Activated CD4-positive, alpha-beta T cell treated with anti-CD3 and anti-CD28 coated beads for 36 hours (primary cell): ENCODE measurements at regions not wholly inside any gene's neighbourhood (a gene's known extent, or its start where the extent isn't known, plus 50 kb on each side); places are given as distances from the start of the nearest gene placed in this dataset.

Experiments
- ATAC-seq: fragments of 200-7000 bp; cut with Tn5 transposase; one replicate; pipeline ENCODE4 v1.10.0; 2021; ENCODE audit warnings: mild to moderate bottlenecking, moderate library complexity
- CTCF ChIA-PET: fragments of 350-600 bp; sonication (Branson Sonifier 250); formaldehyde crosslinking; loops from one replicate; lab custom pipeline; 2021; ENCODE audit warnings: antibody characterized with exemption; lab: Charles Lee
- POLR2A ChIA-PET: fragments of 350-600 bp; sonication (Branson Sonifier 250); formaldehyde crosslinking; loops from one replicate; lab custom pipeline; 2021; ENCODE audit warnings: antibody characterized with exemption, inconsistent platforms; lab: Charles Lee
- DNase-seq: peaks from one replicate; pipeline ENCODE4 v3.0.0-alpha.2; 2020
- H3K27ac Mint-ChIP-seq: one replicate; pipeline ENCODE4 v1.8.0; 2021; ENCODE audit warnings: mixed read lengths
- H3K27me3 Mint-ChIP-seq: one replicate; pipeline ENCODE4 v1.8.0; 2021; ENCODE audit warnings: mixed read lengths
- H3K36me3 Mint-ChIP-seq: one replicate; pipeline ENCODE4 v1.8.0; 2021; ENCODE audit warnings: low read depth, mixed read lengths
- H3K4me1 Mint-ChIP-seq: one replicate; pipeline ENCODE4 v1.8.0; 2021; ENCODE audit warnings: mixed read lengths
- H3K4me3 Mint-ChIP-seq: one replicate; pipeline ENCODE4 v1.8.0; 2021; ENCODE audit warnings: mild to moderate bottlenecking, moderate library complexity, mixed read lengths
- H3K9me3 Mint-ChIP-seq: one replicate; pipeline ENCODE4 v1.8.0; 2021; ENCODE audit warnings: low read depth, mixed read lengths
- intact Hi-C, 2 experiments: fragments of 100-400 bp; cut with DNase I in 1 of 2; cut with micrococcal nuclease in 1 of 2; formaldehyde crosslinking; loops; one replicate each; pipeline versions ENCODE4 v1.14.2 to v1.15.1; 2022 to 2024; cut with DNase I, micrococcal nuclease

DNA sequence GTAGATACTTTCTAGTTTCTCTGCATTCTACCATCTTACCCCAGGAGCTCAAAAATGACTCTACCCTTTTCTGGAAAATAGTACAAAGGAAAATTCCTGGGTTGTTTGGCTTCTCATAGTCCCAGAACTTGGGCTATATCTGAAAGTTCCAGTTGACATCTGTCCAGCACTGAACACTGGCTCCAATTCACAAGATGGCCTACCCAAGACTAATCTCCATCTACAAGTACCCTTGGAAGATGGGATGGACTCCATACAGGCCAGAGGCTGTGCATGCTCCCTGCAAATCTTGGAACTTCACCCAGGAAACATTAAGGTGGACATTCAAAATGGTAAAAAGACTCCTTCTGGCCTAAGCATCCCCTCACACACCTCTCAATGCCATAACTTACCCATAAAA is 427.1 kb downstream of the DTWD2 start:
- Mint-ChIP-seq H3K27me3 (no peaks in the 10 kb centered on the region), H3K9me3 (no peaks in the 10 kb centered on the region), H3K36me3 (no peaks in the 10 kb centered on the region), H3K4me3 (no peak overlapping the region), H3K4me1 (no peaks in the 10 kb centered on the region), H3K27ac (no peak overlapping the region)
- intact Hi-C loops, result no loop called here
- ATAC-seq (no peak), DNase-seq (no peak)
- ChIA-PET CTCF (interaction anchor here (1.2 kb wide), 1 partner anchor 9 kb away, joined by 5 read pairs; no protein-coding TSS in a partner anchor), POLR2A (no interaction called here)

DNA sequence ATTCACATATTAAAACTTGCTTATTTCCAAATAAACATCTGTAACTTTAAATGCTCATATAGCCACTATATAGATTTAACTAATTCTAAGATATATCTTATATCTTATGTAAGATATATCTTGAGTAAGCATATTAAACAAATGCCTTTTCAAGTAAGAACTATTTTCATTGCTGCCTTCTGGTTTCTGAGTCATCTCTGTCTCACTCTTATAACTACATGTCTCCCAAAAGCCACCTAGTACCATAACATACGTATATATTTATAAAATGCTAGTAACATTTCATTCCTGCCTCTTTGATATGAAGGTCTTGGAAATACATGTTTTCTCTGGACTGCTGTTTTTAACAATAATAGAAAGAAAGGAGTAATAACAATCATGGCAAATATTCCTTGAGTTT is 429.5 kb downstream of the DTWD2 start:
- H3K27me3 Mint-ChIP-seq, result no peaks in the 10 kb centered on the region
- H3K4me1 Mint-ChIP-seq, result no peaks in the 10 kb centered on the region
- no peaks in the 10 kb centered on the region for H3K9me3 Mint-ChIP-seq
- DNase-seq, result no peak
- ATAC-seq, result no peak
- intact Hi-C loops, result no loop called here
- CTCF ChIA-PET, result no interaction called here
- no peak overlapping the region for H3K27ac Mint-ChIP-seq
- H3K4me3 Mint-ChIP-seq, result no peak overlapping the region
- no peaks in the 10 kb centered on the region for H3K36me3 Mint-ChIP-seq
- POLR2A ChIA-PET, result no interaction called here

DNA sequence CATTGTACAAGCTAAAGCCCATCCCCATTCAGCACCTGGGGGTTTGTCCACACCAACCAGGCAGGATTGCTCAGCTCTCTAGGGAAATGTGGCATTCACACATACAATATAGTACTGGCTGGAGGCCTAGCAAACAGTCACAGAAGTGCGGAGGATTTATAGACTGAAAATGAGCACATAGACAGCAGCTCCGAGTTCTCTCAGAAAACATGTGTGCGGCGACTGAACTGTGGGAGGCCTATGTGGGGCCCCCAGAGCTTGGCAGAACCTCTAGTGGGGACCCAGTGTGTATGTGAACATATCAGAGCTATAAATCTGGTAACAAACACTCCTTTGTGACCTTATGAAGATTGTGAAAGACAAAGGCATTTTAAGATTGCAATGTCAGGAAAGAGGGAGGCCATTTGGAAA is 431.1 kb downstream of the DTWD2 start:
- H3K27me3 Mint-ChIP-seq, result no peaks in the 10 kb centered on the region
- no peak overlapping the region for H3K4me3 Mint-ChIP-seq
- no peaks in the 10 kb centered on the region for H3K9me3 Mint-ChIP-seq
- intact Hi-C loops, result no loop called here
- H3K36me3 Mint-ChIP-seq, result no peaks in the 10 kb centered on the region
- ChIA-PET CTCF (interaction anchor here (1.1 to 1.3 kb wide), 2 partner anchors 10 to 430 kb away, joined by 3 to 4 read pairs; no protein-coding TSS in a partner anchor), POLR2A (no interaction called here)
- ATAC-seq (no peak), DNase-seq (no peak)
- H3K4me1 Mint-ChIP-seq, result no peaks in the 10 kb centered on the region
- no peak overlapping the region for H3K27ac Mint-ChIP-seq

DNA sequence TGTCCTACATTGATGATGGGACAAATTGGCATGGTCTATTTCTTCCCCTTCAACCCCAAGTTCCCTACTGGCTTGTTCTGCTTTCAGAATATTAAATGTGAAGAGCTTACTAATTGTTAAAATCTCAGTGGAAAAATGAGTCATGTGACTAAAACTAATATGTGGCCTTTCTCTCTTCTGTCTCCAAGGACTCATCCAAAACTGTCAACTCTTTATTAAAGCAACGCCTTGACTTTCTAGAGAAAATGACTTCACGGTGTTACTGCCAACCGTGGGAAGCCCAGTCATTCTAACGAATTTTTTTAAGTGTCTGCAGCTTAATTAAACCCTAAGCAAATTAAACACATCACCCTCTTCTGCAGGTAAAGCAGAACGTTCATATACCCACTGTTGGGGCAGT is 431.6 kb downstream of the DTWD2 start:
- ChIA-PET POLR2A (no interaction called here), CTCF (interaction anchor here (1.1 kb wide), 1 partner anchor 10 kb away, joined by 3 read pairs; no protein-coding TSS in a partner anchor)
- intact Hi-C loops, result no loop called here
- no peak overlapping the region for H3K27ac Mint-ChIP-seq
- no peaks in the 10 kb centered on the region for H3K27me3 Mint-ChIP-seq
- H3K4me1 Mint-ChIP-seq, result no peaks in the 10 kb centered on the region
- no peak for ATAC-seq
- no peaks in the 10 kb centered on the region for H3K36me3 Mint-ChIP-seq
- H3K4me3 Mint-ChIP-seq, result no peak overlapping the region
- no peaks in the 10 kb centered on the region for H3K9me3 Mint-ChIP-seq
- no peak for DNase-seq

DNA sequence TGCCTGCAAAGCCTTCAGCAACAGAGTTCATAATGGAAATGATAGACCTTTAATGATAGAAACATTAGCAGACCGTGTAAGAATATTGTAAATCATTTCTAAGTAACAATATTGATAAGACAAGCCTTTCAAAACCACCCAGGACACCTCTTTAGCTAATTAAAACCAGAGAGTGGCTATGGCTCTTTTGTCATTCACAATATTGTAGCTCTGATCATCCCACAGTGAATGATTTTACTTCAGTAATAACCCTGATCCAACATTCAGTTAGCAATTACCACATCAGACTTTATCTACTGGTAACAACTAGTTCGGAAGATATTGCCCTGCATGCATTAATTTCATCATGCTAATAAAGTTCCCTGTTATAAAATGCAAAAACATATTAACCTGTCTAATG is 432.6 kb downstream of the DTWD2 start:
- CTCF ChIA-PET, result no interaction called here
- H3K9me3 Mint-ChIP-seq, result no peaks in the 10 kb centered on the region
- intact Hi-C loops, result no loop called here
- no peak overlapping the region for H3K4me3 Mint-ChIP-seq
- no peaks in the 10 kb centered on the region for H3K27me3 Mint-ChIP-seq
- no peak overlapping the region for H3K27ac Mint-ChIP-seq
- DNase-seq (no peak), ATAC-seq (no peak)
- H3K4me1 Mint-ChIP-seq, result no peaks in the 10 kb centered on the region
- no peaks in the 10 kb centered on the region for H3K36me3 Mint-ChIP-seq
- POLR2A ChIA-PET, result no interaction called here

DNA sequence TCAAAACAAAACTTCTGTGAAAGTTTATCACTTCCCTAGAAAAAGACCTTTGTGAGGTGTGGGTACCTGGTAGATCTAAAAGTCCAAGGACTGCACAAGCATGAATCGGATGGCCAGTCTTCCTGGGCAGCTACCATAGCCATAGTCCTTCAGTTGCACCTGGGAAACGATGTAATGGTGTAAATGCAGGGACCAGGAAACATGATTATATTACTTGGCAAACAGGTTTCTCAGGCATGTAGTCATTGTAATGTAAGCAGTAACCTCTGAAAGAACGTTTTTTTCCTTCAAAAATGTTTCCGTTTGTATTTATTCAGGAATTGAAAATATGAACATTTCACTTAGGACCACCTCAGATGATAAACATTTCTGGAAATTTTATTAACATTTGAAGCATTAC is 433.4 kb downstream of the DTWD2 start:
- no peaks in the 10 kb centered on the region for H3K4me1 Mint-ChIP-seq
- ATAC-seq, result no peak
- H3K4me3 Mint-ChIP-seq, result no peak overlapping the region
- POLR2A ChIA-PET, result no interaction called here
- no peaks in the 10 kb centered on the region for H3K9me3 Mint-ChIP-seq
- no peaks in the 10 kb centered on the region for H3K36me3 Mint-ChIP-seq
- no peak for DNase-seq
- intact Hi-C loops, result no loop called here
- H3K27me3 Mint-ChIP-seq, result no peaks in the 10 kb centered on the region
- H3K27ac Mint-ChIP-seq, result no peak overlapping the region
- CTCF ChIA-PET, result no interaction called here

DNA sequence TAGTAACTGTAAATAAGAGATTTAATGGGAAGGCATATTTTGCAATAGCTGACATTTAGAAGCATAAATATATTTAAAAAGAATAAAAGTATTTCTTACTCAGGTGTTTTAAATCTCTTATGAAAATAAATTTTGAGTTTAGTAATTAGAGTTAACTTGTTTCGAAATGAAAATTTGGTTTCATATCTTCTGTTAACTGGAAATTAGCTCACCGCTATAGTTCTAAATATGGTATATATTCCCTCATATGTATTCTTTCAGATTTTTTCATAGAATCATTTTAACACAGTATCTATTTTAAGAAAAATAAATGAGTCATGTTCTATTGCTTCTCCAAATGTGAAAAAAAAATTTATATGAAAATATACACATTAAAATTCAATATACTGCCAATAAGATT is 434.1 kb downstream of the DTWD2 start:
- no peak overlapping the region for H3K27ac Mint-ChIP-seq
- H3K4me1 Mint-ChIP-seq, result no peaks in the 10 kb centered on the region
- ChIA-PET POLR2A (no interaction called here), CTCF (no interaction called here)
- no peak overlapping the region for H3K4me3 Mint-ChIP-seq
- no peaks in the 10 kb centered on the region for H3K9me3 Mint-ChIP-seq
- intact Hi-C loops, result no loop called here
- DNase-seq, result no peak
- ATAC-seq, result no peak
- no peaks in the 10 kb centered on the region for H3K36me3 Mint-ChIP-seq
- no peaks in the 10 kb centered on the region for H3K27me3 Mint-ChIP-seq

DNA sequence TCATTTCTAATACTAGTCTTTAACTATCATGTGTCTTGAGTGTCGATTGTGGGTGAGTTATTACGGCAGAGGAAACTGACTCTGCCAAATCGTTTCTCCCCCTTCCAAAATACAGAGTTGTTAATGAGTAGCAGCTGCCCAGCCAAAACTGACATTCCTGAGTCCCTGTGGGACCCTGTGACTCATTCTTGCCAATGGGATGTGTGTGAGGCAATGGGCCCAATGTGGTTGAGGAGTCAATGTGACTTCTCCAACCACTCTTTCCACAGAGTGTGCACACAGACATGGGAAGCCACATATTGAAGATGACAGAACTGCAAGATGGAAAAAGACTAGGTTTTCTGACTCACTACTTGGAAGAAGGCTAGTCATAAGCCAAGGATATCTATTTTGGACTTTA is 434.7 kb downstream of the DTWD2 start:
- H3K4me3 Mint-ChIP-seq, result no peak overlapping the region
- CTCF ChIA-PET, result no interaction called here
- intact Hi-C loops, result no loop called here

DNA sequence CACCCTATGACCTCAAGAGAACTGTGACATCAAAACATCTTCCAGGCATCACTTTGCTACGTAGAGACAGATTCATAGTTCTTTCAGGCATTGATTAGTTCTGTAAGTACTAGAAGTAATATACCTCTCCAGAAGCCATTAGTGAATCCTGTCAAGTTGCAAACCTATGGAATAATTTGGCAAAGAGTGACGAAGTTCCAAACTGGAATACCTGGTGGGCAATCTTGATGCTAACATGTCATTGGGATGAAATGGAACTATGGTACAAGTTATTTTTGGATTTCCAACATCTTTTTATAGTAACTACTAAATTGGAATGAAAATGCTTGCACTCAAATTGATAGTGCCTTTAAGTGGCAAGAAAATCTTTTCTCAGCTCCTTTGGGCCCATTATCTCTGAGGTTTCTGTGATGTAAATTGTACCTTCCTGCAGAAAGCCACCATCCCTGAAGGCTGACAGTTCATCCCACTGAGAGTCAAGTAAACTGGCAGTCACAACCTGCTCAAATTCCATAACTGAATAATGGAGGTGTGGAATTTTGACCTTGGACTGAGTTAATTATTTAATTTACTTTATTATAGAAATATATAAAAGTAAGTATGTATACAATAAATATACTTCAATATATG is 435.5 kb downstream of the DTWD2 start:
- CTCF ChIA-PET, result no interaction called here
- no peaks in the 10 kb centered on the region for H3K27me3 Mint-ChIP-seq

More for the DNA sequence above, 434.7 kb downstream of the DTWD2 start:
- ATAC-seq (no peak), DNase-seq (no peak)
- H3K4me1 Mint-ChIP-seq, result no peaks in the 10 kb centered on the region
- H3K36me3 Mint-ChIP-seq, result no peaks in the 10 kb centered on the region
- H3K9me3 Mint-ChIP-seq, result no peaks in the 10 kb centered on the region
- POLR2A ChIA-PET, result no interaction called here
- H3K27me3 Mint-ChIP-seq, result no peaks in the 10 kb centered on the region
- no peak overlapping the region for H3K27ac Mint-ChIP-seq

DNA sequence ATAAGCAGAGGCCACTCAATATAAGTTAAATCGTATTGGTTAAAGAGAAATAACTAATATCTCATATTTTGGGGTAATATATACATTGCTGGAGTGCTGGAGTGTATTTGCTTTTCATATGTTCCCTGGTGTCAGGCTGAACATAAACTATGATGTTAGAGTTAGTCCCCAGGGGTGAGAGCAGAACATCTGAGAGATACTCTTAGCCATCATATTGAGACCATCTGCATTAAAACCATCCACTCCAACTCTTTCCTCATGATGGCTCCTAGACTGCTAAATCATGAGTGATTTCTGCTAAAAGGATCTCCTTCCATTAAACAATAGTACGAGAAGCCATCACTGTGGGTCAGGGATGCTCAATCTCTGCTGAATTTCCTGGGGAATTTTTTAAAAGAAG is 436.2 kb downstream of the DTWD2 start:
- no peak overlapping the region for H3K4me3 Mint-ChIP-seq
- H3K4me1 Mint-ChIP-seq, result no peaks in the 10 kb centered on the region
- intact Hi-C loops, result no loop called here
- H3K9me3 Mint-ChIP-seq, result no peaks in the 10 kb centered on the region
- ChIA-PET POLR2A (no interaction called here), CTCF (no interaction called here)
- ATAC-seq (no peak), DNase-seq (no peak)
- no peaks in the 10 kb centered on the region for H3K36me3 Mint-ChIP-seq
- no peak overlapping the region for H3K27ac Mint-ChIP-seq
- H3K27me3 Mint-ChIP-seq, result no peaks in the 10 kb centered on the region

More for the DNA sequence above, 435.5 kb downstream of the DTWD2 start:
- ATAC-seq (no peak), DNase-seq (no peak)
- intact Hi-C loops, result no loop called here
- no peaks in the 10 kb centered on the region for H3K4me1 Mint-ChIP-seq
- no peak overlapping the region for H3K27ac Mint-ChIP-seq
- H3K4me3 Mint-ChIP-seq, result no peak overlapping the region
- POLR2A ChIA-PET, result no interaction called here
- H3K9me3 Mint-ChIP-seq, result no peaks in the 10 kb centered on the region
- H3K36me3 Mint-ChIP-seq, result no peaks in the 10 kb centered on the region

DNA sequence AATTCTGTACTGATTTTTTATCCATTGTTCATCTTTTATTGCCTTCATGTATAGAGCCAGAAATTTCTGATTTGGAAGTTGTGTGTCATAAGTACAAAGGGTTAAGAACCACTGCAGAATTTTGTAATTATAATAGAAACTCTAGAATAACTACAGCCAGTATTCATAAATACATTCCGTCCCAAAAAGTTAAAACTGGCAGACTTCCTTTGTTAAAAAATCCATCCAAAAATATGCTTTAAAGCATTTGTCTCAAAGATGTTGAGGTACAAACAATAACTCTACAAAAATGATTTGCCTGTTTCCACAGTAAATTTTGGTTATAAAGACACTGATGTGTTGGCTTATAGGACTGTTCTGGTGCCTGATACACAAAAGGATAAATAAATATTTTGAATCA is 436.6 kb downstream of the DTWD2 start:
- Mint-ChIP-seq H3K9me3 (no peaks in the 10 kb centered on the region), H3K27ac (no peak overlapping the region), H3K27me3 (no peaks in the 10 kb centered on the region), H3K36me3 (no peaks in the 10 kb centered on the region), H3K4me3 (no peak overlapping the region), H3K4me1 (no peaks in the 10 kb centered on the region)
- DNase-seq, result no peak
- no peak for ATAC-seq
- POLR2A ChIA-PET, result no interaction called here
- intact Hi-C loops, result no loop called here
- CTCF ChIA-PET, result no interaction called here

DNA sequence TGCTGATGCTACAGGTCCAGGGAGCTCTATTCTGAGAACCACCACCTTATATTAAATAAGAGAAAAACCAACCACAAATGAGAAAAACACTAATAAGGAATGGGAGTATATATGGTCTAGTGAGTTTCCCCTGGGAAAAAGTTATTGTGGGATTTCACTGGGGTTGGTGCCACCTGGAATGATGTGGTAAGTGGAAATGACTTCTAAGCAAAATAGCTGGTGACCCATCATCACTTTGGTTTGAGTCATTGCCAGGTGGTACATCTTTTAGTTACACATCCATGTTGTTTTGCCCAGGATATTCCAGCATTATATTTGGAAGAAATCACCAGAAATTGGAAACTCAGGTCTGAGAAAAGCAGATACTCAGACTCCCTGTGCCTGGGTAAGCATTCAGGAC is 437.3 kb downstream of the DTWD2 start:
- DNase-seq (no peak), ATAC-seq (no peak)
- POLR2A ChIA-PET, result no interaction called here
- Mint-ChIP-seq H3K27me3 (no peaks in the 10 kb centered on the region), H3K9me3 (no peaks in the 10 kb centered on the region), H3K27ac (no peak overlapping the region), H3K4me3 (no peak overlapping the region), H3K4me1 (no peaks in the 10 kb centered on the region), H3K36me3 (no peaks in the 10 kb centered on the region)
- CTCF ChIA-PET, result no interaction called here
- intact Hi-C loops, result no loop called here
